ENCODE measurements at regions not wholly inside any gene's neighbourhood (a gene's known extent, or its start where the extent isn't known, plus 50 kb on each side); places are given as distances from the start of the nearest gene placed in this dataset.

DNA sequence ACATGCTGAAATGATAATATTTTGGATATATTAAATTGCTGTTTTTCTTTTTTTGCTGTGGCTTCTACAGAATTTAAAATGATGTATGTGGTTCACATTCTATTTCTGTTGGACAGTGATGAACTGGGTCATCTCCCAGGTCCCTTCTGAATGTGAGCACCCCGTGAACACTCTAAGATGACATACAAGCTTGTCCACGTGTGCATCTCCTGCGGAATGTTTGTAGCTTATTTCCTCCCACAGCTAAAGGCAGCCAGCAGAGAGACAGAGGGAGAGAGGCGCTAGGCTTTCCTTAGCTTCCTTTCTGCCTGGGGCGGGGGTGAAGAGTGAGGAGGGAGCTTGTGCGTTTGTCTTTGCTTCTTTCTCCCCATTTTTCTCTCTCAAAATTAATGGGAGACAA is 219.1 kb downstream of the EMX2 start:
- TF ChIP-seq MAX (IDR thresholded peaks at IDR 0.05; ENCODE audit: insufficient read depth, insufficient read length) (no peak), CTCF (IDR thresholded peaks at IDR 0.05; ENCODE audit: extremely low read depth in 1 of 2, insufficient read depth in 1 of 2, low read depth in 1 of 2, low read length in 2 of 2) (no peak), MYC (IDR thresholded peaks at IDR 0.05; ENCODE audit: low read depth, low read length) (no peak), JUN (IDR thresholded peaks at IDR 0.05; ENCODE audit: borderline replicate concordance, insufficient read depth, insufficient read length, low read depth) (no peak), POLR2A (IDR thresholded peaks at IDR 0.05; ENCODE audit: low read depth, low read length) (no peak), GATA2 (IDR thresholded peaks at IDR 0.05; ENCODE audit: insufficient read depth, insufficient read length, low read depth, low read length) (no peak)

Data from endothelial cell of umbilical vein (primary cell).